HG03571 (cell line): ENCODE measurements at regions not wholly inside any gene's neighbourhood (a gene's known extent, or its start where the extent isn't known, plus 50 kb on each side); places are given as distances from the start of the nearest gene placed in this dataset.

Experiments used
- ATAC-seq: cut with Tn5 transposase; IDR thresholded peaks from one replicate; pipeline ENCODE4 v1.9.1; 2021; ENCODE audit not compliant: unreplicated experiment

GRCh38 chr1:90210633-90211491, 216.0 kb downstream of the ZNF326 start:
- ATAC-seq: no peak

GRCh38 chr1:90208949-90209348, 214.0 kb downstream of the ZNF326 start:
- ATAC-seq: no peak

- no peak for ATAC-seq
Observed at GRCh38 chr1:90206260-90206659, 211.3 kb downstream of the ZNF326 start.

GRCh38 chr1:90204780-90205179, 209.9 kb downstream of the ZNF326 start:
- no peak for ATAC-seq

GRCh38 chr1:90204023-90204590, 209.2 kb downstream of the ZNF326 start:
- no peak for ATAC-seq

GRCh38 chr1:90201467-90202358, 206.8 kb downstream of the ZNF326 start:
- no peak for ATAC-seq

- no peak for ATAC-seq
Observed at GRCh38 chr1:90200646-90201205, 205.8 kb downstream of the ZNF326 start.

- no peak for ATAC-seq
Observed at GRCh38 chr1:90198616-90199332, 203.9 kb downstream of the ZNF326 start.

- no peak for ATAC-seq
Observed at GRCh38 chr1:90193116-90193515, 198.2 kb downstream of the ZNF326 start.

- no peak for ATAC-seq
Observed at GRCh38 chr1:90192408-90192807, 197.5 kb downstream of the ZNF326 start.

- no peak for ATAC-seq
Observed at GRCh38 chr1:90190523-90190922, 195.6 kb downstream of the ZNF326 start.

GRCh38 chr1:90189889-90190288, 195.0 kb downstream of the ZNF326 start:
- no peak for ATAC-seq

- no peak for ATAC-seq
Observed at GRCh38 chr1:90187323-90187585, 192.3 kb downstream of the ZNF326 start.

GRCh38 chr1:90186506-90187322, 191.8 kb downstream of the ZNF326 start:
- no peak for ATAC-seq

- no peak for ATAC-seq
Observed at GRCh38 chr1:90176530-90176929, 181.6 kb downstream of the ZNF326 start.

- no peak for ATAC-seq
Observed at GRCh38 chr1:90175490-90176167, 180.7 kb downstream of the ZNF326 start.

GRCh38 chr1:90174246-90174645, 179.3 kb downstream of the ZNF326 start:
- no peak for ATAC-seq

- ATAC-seq: no peak
Observed at GRCh38 chr1:90162216-90162615, 167.3 kb downstream of the ZNF326 start.

GRCh38 chr1:90161625-90162024, 166.7 kb downstream of the ZNF326 start:
- no peak for ATAC-seq
